ENCODE measurements at regions not wholly inside any gene's neighbourhood (a gene's known extent, or its start where the extent isn't known, plus 50 kb on each side); places are given as distances from the start of the nearest gene placed in this dataset.

DNA sequence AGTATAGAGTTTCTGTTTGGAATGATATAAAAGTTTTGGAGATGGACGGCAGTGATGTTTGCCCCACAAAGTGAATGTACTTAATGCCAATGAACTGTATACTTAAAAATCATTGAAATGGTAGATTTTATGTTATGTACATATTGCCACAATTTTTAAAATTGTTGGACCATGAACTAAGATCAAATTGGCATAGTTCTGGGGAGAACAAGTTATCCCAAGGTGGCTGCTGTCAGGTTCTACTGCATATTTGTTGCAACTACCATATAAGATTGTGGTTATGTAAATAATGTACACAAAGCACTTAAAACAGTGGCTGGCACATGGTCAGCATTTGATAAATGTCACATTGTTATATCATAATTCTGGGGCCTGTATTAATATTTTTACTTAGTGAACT lies 466.4 kb downstream of the SIPA1L2 start:
- Histone ChIP-seq H4K20me1 (replicated peaks in 1 of 2; ENCODE audit: control insufficient read depth in 1 of 2, insufficient read depth in 2 of 2, low read length in 2 of 2) (peaks cover 4 to 7% of the 10 kb centered on the region in 2 experiments), H4K5ac (ENCODE audit: insufficient read length, low read depth, low read length) (no peak overlapping the region), H3K14ac (ENCODE audit: insufficient read length) (no peak overlapping the region), H3K4me2 (ENCODE audit: insufficient read depth in 1 of 2, low read depth in 2 of 2, low read length in 2 of 2) (no peak overlapping the region), H3K36me3 (ENCODE audit: control insufficient read depth in 2 of 4, insufficient read depth in 4 of 4, low read length in 3 of 4) (peaks cover 0 to 31% (median 17%) of the 10 kb centered on the region in 4 experiments; a peak in 7 of 8 replicates), H3K27ac (ENCODE audit: low read depth, low read length) (no peak overlapping the region), H2AK5ac (ENCODE audit: low read depth, low read length) (no peak overlapping the region), H3K79me1 (ENCODE audit: low read depth, low read length) (no peaks in the 10 kb centered on the region), H3K56ac (replicated peaks; ENCODE audit: insufficient read length, low read depth, low read length) (no peak overlapping the region), H3K23me2 (ENCODE audit: low read depth, low read length) (no peaks in the 10 kb centered on the region), H2AFZ (ENCODE audit: low read length) (no peak overlapping the region), H3K79me2 (ENCODE audit: control insufficient read depth in 1 of 2, insufficient read depth in 2 of 2, low read length in 2 of 2) (no peaks in the 10 kb centered on the region), H4K91ac (replicated peaks; ENCODE audit: insufficient read length, low read length) (no peak overlapping the region), H3K27me3 (replicated peaks in 1 of 4; ENCODE audit: control insufficient read depth in 3 of 4, extremely low read depth in 1 of 4, insufficient read depth in 3 of 4, low read length in 3 of 4) (no peaks in the 10 kb centered on the region), H3K4me3 (ENCODE audit: extremely low read depth in 1 of 4, insufficient read depth in 2 of 4, low read depth in 3 of 4, low read length in 4 of 4) (no peak overlapping the region), H3K23ac (ENCODE audit: insufficient read length) (no peak overlapping the region), H2BK12ac (ENCODE audit: low read depth, low read length) (no peak overlapping the region), H2BK120ac (replicated peaks; ENCODE audit: low read depth, low read length) (no peak overlapping the region), H2BK15ac (ENCODE audit: low read length) (no peak overlapping the region), H2BK20ac (ENCODE audit: low read length) (no peak overlapping the region), H2BK5ac (ENCODE audit: low read depth, low read length) (no peak overlapping the region), H3K18ac (ENCODE audit: extremely low read depth, low read length) (no peak overlapping the region), H3K9me3 (ENCODE audit: insufficient read depth in 2 of 2, low read depth in 1 of 2, low read length in 1 of 2) (peaks cover 0 to 3% of the 10 kb centered on the region in 2 experiments; a peak in 2 of 4 replicates), H3K4me1 (replicated peaks in 1 of 4; ENCODE audit: control insufficient read depth in 3 of 4, insufficient read depth in 4 of 4, low read length in 3 of 4) (peaks cover 0 to 9% (median 5%) of the 10 kb centered on the region in 4 experiments; a peak in 4 of 7 replicates), H3K9ac (replicated peaks in 1 of 4; ENCODE audit: extremely low read depth in 1 of 4, low read depth in 3 of 4, low read length in 3 of 4) (no peak overlapping the region), H4K8ac (ENCODE audit: extremely low read depth, insufficient read depth, low read length) (no peak overlapping the region), H3K4ac (replicated peaks; ENCODE audit: insufficient read length, low read depth, low read length) (no peak overlapping the region)
- ChIA-PET CTCF (ENCODE audit: partially characterized antibody) (no interaction called here), POLR2A (ENCODE audit: partially characterized antibody) (no interaction called here)
- 81 to 100% methylated on average over 1 of the region's 1 CpG for WGBS, 2 experiments (ENCODE audit: extremely low coverage in 1 of 2, insufficient coverage in 1 of 2, insufficient read length in 1 of 2, insufficient replicate concordance in 2 of 2, low coverage in 1 of 2, low lambda C conversion rate in 2 of 2, missing lambda C conversion rate in 1 of 2)
- no peak for FAIRE-seq
- no peak for DNase-seq (ENCODE audit: low read depth in 1 of 2, low spot score in 2 of 2)
- TF ChIP-seq, protein P1, sequence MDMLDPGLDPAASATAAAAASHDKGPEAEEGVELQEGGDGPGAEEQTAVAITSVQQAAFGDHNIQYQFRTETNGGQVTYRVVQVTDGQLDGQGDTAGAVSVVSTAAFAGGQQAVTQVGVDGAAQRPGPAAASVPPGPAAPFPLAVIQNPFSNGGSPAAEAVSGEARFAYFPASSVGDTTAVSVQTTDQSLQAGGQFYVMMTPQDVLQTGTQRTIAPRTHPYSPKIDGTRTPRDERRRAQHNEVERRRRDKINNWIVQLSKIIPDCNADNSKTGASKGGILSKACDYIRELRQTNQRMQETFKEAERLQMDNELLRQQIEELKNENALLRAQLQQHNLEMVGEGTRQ (IDR thresholded peaks at IDR 0.05; ENCODE audit: low read length) = no peak
- TF ChIP-seq RXRA (IDR thresholded peaks at IDR 0.05; ENCODE audit: insufficient read depth, low read depth, low read length) (no peak), POU5F1 (IDR thresholded peaks at IDR 0.05; ENCODE audit: low read depth, low read length) (no peak)

Measured in H1 (cell line).